OCI-LY3 (cell line): ENCODE measurements at regions not wholly inside any gene's neighbourhood (a gene's known extent, or its start where the extent isn't known, plus 50 kb on each side); places are given as distances from the start of the nearest gene placed in this dataset.

Experiments used
- H2AFZ ChIP-seq: fragments of 200-600, 300-600 bp; shearing (Covaris generic); 2 replicates; pipeline ENCODE4 v1.6.0; 2014; ENCODE audit warnings: antibody characterized with exemption, low read depth, low read length
- H3K27ac ChIP-seq: fragments of 200-600, 300-600 bp; sonication (generic); 2 replicates; pipeline ENCODE4 v1.5.1; 2014; ENCODE audit warnings: mild to moderate bottlenecking, low read length, moderate library complexity, mixed read lengths
- H3K27me3 ChIP-seq: fragments of 200-600, 300-600 bp; sonication (generic); 2 replicates; pipeline ENCODE4 v1.6.1; 2014; ENCODE audit warnings: low read depth, low read length, mixed read lengths
- H3K36me3 ChIP-seq: fragments of 200-600, 300-600 bp; sonication (generic); replicated peaks from 2 replicates; pipeline ENCODE3; 2014; ENCODE audit warnings: low read depth, low read length, mixed read lengths
- H3K4me1 ChIP-seq: fragments of 300-600, 200-600 bp; sonication (generic); 2 replicates; pipeline ENCODE4 v1.6.1; 2014; ENCODE audit warnings: low read length, mixed read lengths
- H3K4me2 ChIP-seq: fragments of 200-600, 300-600 bp; sonication (generic); 2 replicates; pipeline ENCODE4 v1.6.1; 2014; ENCODE audit warnings: low read length, mixed read lengths
- H3K4me3 ChIP-seq: fragments of 300-600, 200-600 bp; sonication (generic); 2 replicates; pipeline ENCODE4 v1.5.1; 2014; ENCODE audit warnings: antibody characterized with exemption, mild to moderate bottlenecking, low read length, moderate library complexity
- H3K79me2 ChIP-seq: fragments of 300-600, 200-600 bp; shearing (Covaris generic); 2 replicates; pipeline ENCODE4 v1.6.1; 2014; ENCODE audit warnings: mild to moderate bottlenecking, low read length, mixed read lengths
- H3K9ac ChIP-seq: fragments of 300-600, 200-600 bp; shearing (Covaris generic); 2 replicates; pipeline ENCODE4 v1.6.0; 2014; ENCODE audit warnings: mild to moderate bottlenecking, low read length, moderate library complexity
- H3K9me3 ChIP-seq: fragments of 200-600, 300-600 bp; shearing (Covaris generic); 2 replicates; pipeline ENCODE4 v1.6.1; 2014; ENCODE audit warnings: low read length, mixed read lengths; ENCODE audit not compliant: insufficient read depth
- H4K20me1 ChIP-seq: fragments of 200-600, 300-600 bp; sonication (generic); 2 replicates; pipeline ENCODE4 v1.6.1; 2016; ENCODE audit warnings: low read length, mixed read lengths; ENCODE audit not compliant: insufficient read depth
- CTCF ChIP-seq: fragments of 200-600, 300-600 bp; sonication (generic); IDR thresholded peaks from 2 replicates; pipeline ENCODE4 v1.5.1; 2014; ENCODE audit warnings: antibody characterized with exemption, low read length, low read depth
- EZH2phosphoT487 ChIP-seq: fragments of 200-600 bp; shearing (Covaris generic); IDR thresholded peaks from 2 replicates; pipeline ENCODE4 v1.6.1; 2018; ENCODE audit warnings: antibody characterized with exemption, mixed run types, low read depth

- Histone ChIP-seq H4K20me1 (no peaks in the 10 kb centered on the region), H3K4me3 (no peak overlapping the region), H3K79me2 (no peaks in the 10 kb centered on the region), H3K4me1 (no peaks in the 10 kb centered on the region), H3K4me2 (no peak overlapping the region), H3K36me3 (no peaks in the 10 kb centered on the region), H3K27me3 (no peaks in the 10 kb centered on the region), H3K9me3 (no peaks in the 10 kb centered on the region), H3K9ac (no peak overlapping the region), H3K27ac (no peak overlapping the region), H2AFZ (no peak overlapping the region)
- TF ChIP-seq CTCF (no peak), EZH2phosphoT487 (no peak)
These were observed 91.3 kb upstream of the KCTD7 start for GRCh38 chr7:66537380-66537779.

- H3K9ac ChIP-seq = no peak overlapping the region
- TF ChIP-seq CTCF (no peak), EZH2phosphoT487 (no peak)
- no peaks in the 10 kb centered on the region for H3K79me2 ChIP-seq
These were observed 90.8 kb upstream of the KCTD7 start for GRCh38 chr7:66537876-66538275.

GRCh38 chr7:66539264-66539623, 89.4 kb upstream of the KCTD7 start:
- no peak overlapping the region for H3K4me2 ChIP-seq
- no peaks in the 10 kb centered on the region for H3K9me3 ChIP-seq
- no peak overlapping the region for H3K27ac ChIP-seq
- no peaks in the 10 kb centered on the region for H3K79me2 ChIP-seq
- H3K27me3 ChIP-seq = no peaks in the 10 kb centered on the region
- H4K20me1 ChIP-seq = no peaks in the 10 kb centered on the region
- H3K4me1 ChIP-seq = no peaks in the 10 kb centered on the region
- no peak overlapping the region for H2AFZ ChIP-seq
- H3K9ac ChIP-seq = no peak overlapping the region
- no peaks in the 10 kb centered on the region for H3K36me3 ChIP-seq
- H3K4me3 ChIP-seq = no peak overlapping the region
- no peak for TF ChIP-seq CTCF

More at GRCh38 chr7:66537876-66538275, 90.8 kb upstream of the KCTD7 start:
- Histone ChIP-seq H3K4me3 (no peak overlapping the region), H3K4me2 (no peak overlapping the region), H3K9me3 (no peaks in the 10 kb centered on the region), H3K27ac (no peak overlapping the region), H3K4me1 (no peaks in the 10 kb centered on the region), H3K27me3 (no peaks in the 10 kb centered on the region), H4K20me1 (no peaks in the 10 kb centered on the region), H3K36me3 (no peaks in the 10 kb centered on the region), H2AFZ (no peak overlapping the region)

GRCh38 chr7:66539902-66540375, 88.7 kb upstream of the KCTD7 start:
- Histone ChIP-seq H3K4me3 (no peak overlapping the region), H3K27ac (no peak overlapping the region), H3K9me3 (no peaks in the 10 kb centered on the region), H3K79me2 (no peaks in the 10 kb centered on the region), H3K9ac (no peak overlapping the region), H3K4me2 (no peak overlapping the region), H4K20me1 (no peaks in the 10 kb centered on the region), H3K36me3 (no peaks in the 10 kb centered on the region), H3K4me1 (no peaks in the 10 kb centered on the region), H3K27me3 (no peaks in the 10 kb centered on the region), H2AFZ (no peak overlapping the region)
- TF ChIP-seq EZH2phosphoT487 (no peak), CTCF (no peak)
